DND-41 (cell line): ENCODE measurements at regions not wholly inside any gene's neighbourhood (a gene's known extent, or its start where the extent isn't known, plus 50 kb on each side); places are given as distances from the start of the nearest gene placed in this dataset.

Experiments
- ATAC-seq: fragments of 200-7000 bp; cut with Tn5 transposase; 3 replicates; pipeline ENCODE4 v1.9.1; 2021; ENCODE audit warnings: low read depth; ENCODE audit not compliant: insufficient read depth
- DNase-seq: peaks from one replicate; pipeline ENCODE4 v3.0.0-alpha.2; 2020
- H2AFZ ChIP-seq: 2 replicates; pipeline ENCODE4 v1.6.0; 2012; ENCODE audit warnings: low read depth, low read length
- H3K27ac ChIP-seq: 2 replicates; pipeline ENCODE4 v1.5.1; 2012; ENCODE audit warnings: low read length, inconsistent platforms
- H3K27me3 ChIP-seq: fragments of 200-600 bp; sonication (generic); 2 replicates; pipeline ENCODE4 v1.6.0; 2012; ENCODE audit warnings: low read length, mild to moderate bottlenecking, inconsistent platforms; ENCODE audit not compliant: insufficient read depth, poor library complexity
- H3K36me3 ChIP-seq: 2 replicates; pipeline ENCODE4 v1.5.1; 2012; ENCODE audit warnings: low read length, inconsistent platforms; ENCODE audit not compliant: insufficient read depth
- H3K4me1 ChIP-seq: 2 replicates; pipeline ENCODE4 v1.5.1; 2012; ENCODE audit warnings: mild to moderate bottlenecking, low read length; ENCODE audit not compliant: insufficient read depth
- H3K4me2 ChIP-seq: 2 replicates; pipeline ENCODE4 v1.6.0; 2012; ENCODE audit warnings: mild to moderate bottlenecking, moderate library complexity, low read length, inconsistent platforms; ENCODE audit not compliant: insufficient read depth
- H3K4me3 ChIP-seq, 2 experiments: fragments of 200-600 bp in 1 of 2; shearing (Covaris generic) in 1 of 2; 2 replicates each; pipeline ENCODE4 v1.5.1; 2012 to 2016; ENCODE audit warnings: inconsistent platforms in 2 of 2, low read length in 2 of 2, mild to moderate bottlenecking in 2 of 2, low read depth in 1 of 2, moderate library complexity in 1 of 2
- H3K79me2 ChIP-seq: 2 replicates; pipeline ENCODE4 v1.6.0; 2012; ENCODE audit warnings: low read length, inconsistent platforms; ENCODE audit not compliant: insufficient read depth
- H3K9ac ChIP-seq: 2 replicates; pipeline ENCODE4 v1.6.0; 2012; ENCODE audit warnings: low read depth, mild to moderate bottlenecking, inconsistent platforms, low read length, moderate library complexity
- H3K9me3 ChIP-seq: 2 replicates; pipeline ENCODE4 v1.5.1; 2012; ENCODE audit warnings: low read length, moderate library complexity, mild to moderate bottlenecking, inconsistent platforms; ENCODE audit not compliant: insufficient read depth, severe bottlenecking
- H4K20me1 ChIP-seq: 2 replicates; pipeline ENCODE4 v1.6.0; 2012; ENCODE audit warnings: low read length; ENCODE audit not compliant: insufficient read depth
- EZH2 ChIP-seq: IDR thresholded peaks from 3 replicates; pipeline ENCODE4 v1.6.1; 2012; ENCODE audit warnings: borderline replicate concordance, low read depth, mild to moderate bottlenecking, moderate library complexity, low read length, inconsistent platforms; ENCODE audit not compliant: severe bottlenecking
- TF ChIP-seq, protein P1 (sequence below): IDR thresholded peaks from 2 replicates; pipeline ENCODE4 v1.5.1; 2012; ENCODE audit warnings: borderline replicate concordance, low read length, moderate library complexity, mild to moderate bottlenecking; ENCODE audit not compliant: poor library complexity, severe bottlenecking; ENCODE audit errors: extremely low read depth

DNA sequence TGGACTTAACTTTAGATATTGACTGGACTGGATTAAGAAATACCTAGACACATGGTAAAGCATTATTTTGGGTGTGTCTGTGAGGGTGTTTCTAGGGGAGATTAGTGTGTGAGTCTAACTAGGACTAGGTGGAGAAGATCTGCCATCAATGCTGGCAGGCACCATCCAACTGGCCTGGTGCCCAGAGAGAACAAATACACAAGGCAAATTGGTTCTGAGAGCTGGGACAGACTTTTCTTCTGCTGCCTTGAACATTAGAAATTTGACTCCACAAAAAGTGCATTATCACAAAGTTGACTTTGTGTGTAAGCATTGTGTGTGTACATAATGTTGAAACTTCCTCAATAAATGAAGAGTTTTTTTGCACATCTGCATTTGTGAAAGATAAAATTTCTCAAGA lies 522.1 kb downstream of the SUCLA2 start:
- Histone ChIP-seq H3K4me3 (no peak overlapping the region), H3K9ac (no peak overlapping the region), H3K27ac (no peak overlapping the region), H3K9me3 (no peaks in the 10 kb centered on the region), H3K27me3 (peaks cover 3% of the 10 kb centered on the region), H3K4me1 (no peaks in the 10 kb centered on the region), H4K20me1 (no peaks in the 10 kb centered on the region), H2AFZ (no peak overlapping the region), H3K36me3 (no peaks in the 10 kb centered on the region), H3K79me2 (no peaks in the 10 kb centered on the region), H3K4me2 (no peak overlapping the region)
- ATAC-seq (no peak), DNase-seq (no peak)
- TF ChIP-seq, protein P1, sequence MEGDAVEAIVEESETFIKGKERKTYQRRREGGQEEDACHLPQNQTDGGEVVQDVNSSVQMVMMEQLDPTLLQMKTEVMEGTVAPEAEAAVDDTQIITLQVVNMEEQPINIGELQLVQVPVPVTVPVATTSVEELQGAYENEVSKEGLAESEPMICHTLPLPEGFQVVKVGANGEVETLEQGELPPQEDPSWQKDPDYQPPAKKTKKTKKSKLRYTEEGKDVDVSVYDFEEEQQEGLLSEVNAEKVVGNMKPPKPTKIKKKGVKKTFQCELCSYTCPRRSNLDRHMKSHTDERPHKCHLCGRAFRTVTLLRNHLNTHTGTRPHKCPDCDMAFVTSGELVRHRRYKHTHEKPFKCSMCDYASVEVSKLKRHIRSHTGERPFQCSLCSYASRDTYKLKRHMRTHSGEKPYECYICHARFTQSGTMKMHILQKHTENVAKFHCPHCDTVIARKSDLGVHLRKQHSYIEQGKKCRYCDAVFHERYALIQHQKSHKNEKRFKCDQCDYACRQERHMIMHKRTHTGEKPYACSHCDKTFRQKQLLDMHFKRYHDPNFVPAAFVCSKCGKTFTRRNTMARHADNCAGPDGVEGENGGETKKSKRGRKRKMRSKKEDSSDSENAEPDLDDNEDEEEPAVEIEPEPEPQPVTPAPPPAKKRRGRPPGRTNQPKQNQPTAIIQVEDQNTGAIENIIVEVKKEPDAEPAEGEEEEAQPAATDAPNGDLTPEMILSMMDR: no peak
- no peak for TF ChIP-seq EZH2

- Histone ChIP-seq H3K4me2 (no peak overlapping the region), H3K79me2 (no peaks in the 10 kb centered on the region), H3K4me1 (no peaks in the 10 kb centered on the region), H4K20me1 (no peaks in the 10 kb centered on the region), H3K27me3 (no peaks in the 10 kb centered on the region), H2AFZ (no peak overlapping the region), H3K27ac (no peak overlapping the region), H3K36me3 (no peaks in the 10 kb centered on the region), H3K9me3 (no peaks in the 10 kb centered on the region), H3K4me3 (no peak overlapping the region), H3K9ac (no peak overlapping the region)
- TF ChIP-seq EZH2: no peak
- TF ChIP-seq, protein P1: no peak
- DNase-seq (no peak), ATAC-seq (no peak)
These were observed 525.6 kb downstream of the SUCLA2 start for GRCh38 chr13:47475441-47475948.

DNA sequence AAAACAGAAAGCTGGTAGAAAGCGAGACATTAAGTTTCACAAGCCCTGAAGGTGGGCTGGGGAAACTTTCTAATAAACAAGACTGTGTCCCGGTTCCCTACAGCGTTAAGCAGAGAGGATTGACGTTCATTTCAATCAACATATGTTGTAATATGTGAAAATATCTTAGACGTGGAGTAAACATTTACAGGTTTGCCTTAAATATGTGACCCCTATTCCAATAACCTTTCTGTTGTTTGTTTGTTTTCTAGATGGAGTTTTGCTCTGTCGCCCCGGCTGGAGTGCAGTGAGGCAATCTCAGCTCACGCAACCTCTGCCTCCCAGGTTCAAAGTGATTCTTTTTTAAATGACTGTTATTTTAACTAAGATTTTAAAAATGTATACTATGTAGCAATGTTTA lies 526.2 kb downstream of the SUCLA2 start:
- no peak for TF ChIP-seq EZH2
- TF ChIP-seq, protein P1: no peak

GRCh38 chr13:47474326-47474725 lies 526.7 kb downstream of the SUCLA2 start:
- TF ChIP-seq, protein P1: no peak
- Histone ChIP-seq H3K79me2 (no peaks in the 10 kb centered on the region), H3K27ac (no peak overlapping the region), H3K9me3 (no peaks in the 10 kb centered on the region), H3K4me3 (no peak overlapping the region), H2AFZ (no peak overlapping the region), H3K4me1 (no peaks in the 10 kb centered on the region), H3K9ac (no peak overlapping the region), H4K20me1 (no peaks in the 10 kb centered on the region), H3K4me2 (no peak overlapping the region), H3K36me3 (no peaks in the 10 kb centered on the region), H3K27me3 (no peaks in the 10 kb centered on the region)
- DNase-seq: no peak
- no peak for ATAC-seq

More for the DNA sequence above, 526.2 kb downstream of the SUCLA2 start:
- Histone ChIP-seq H3K4me3 (no peak overlapping the region), H3K27ac (no peak overlapping the region), H3K79me2 (no peaks in the 10 kb centered on the region), H3K9ac (no peak overlapping the region), H3K4me1 (no peaks in the 10 kb centered on the region), H4K20me1 (no peaks in the 10 kb centered on the region), H3K9me3 (no peaks in the 10 kb centered on the region), H3K27me3 (no peaks in the 10 kb centered on the region), H3K36me3 (no peaks in the 10 kb centered on the region), H3K4me2 (no peak overlapping the region), H2AFZ (no peak overlapping the region)
- DNase-seq (no peak), ATAC-seq (no peak)
